ENCODE measurements at regions not wholly inside any gene's neighbourhood (a gene's known extent, or its start where the extent isn't known, plus 50 kb on each side); places are given as distances from the start of the nearest gene placed in this dataset.

GRCh38 chr4:119785963-119786362, 157.4 kb upstream of the PDE5A start:
- TF ChIP-seq NFE2L2 (IDR thresholded peaks at IDR 0.05; ENCODE audit: low read depth, low read length) = no peak
- TF ChIP-seq CTCF (conservative IDR thresholded peaks at IDR 0.05; ENCODE audit: low read depth, low read length) = peak; percentile 42
- no peak for TF ChIP-seq ELK1 (IDR thresholded peaks at IDR 0.05; ENCODE audit: borderline replicate concordance, low read depth, low read length)
